Fibroblast of lung (primary cell): ENCODE measurements at regions not wholly inside any gene's neighbourhood (a gene's known extent, or its start where the extent isn't known, plus 50 kb on each side); places are given as distances from the start of the nearest gene placed in this dataset.

ENCODE experiments used
- CTCF ChIP-seq, 2 donors: IDR thresholded peaks in 1 of 2; conservative IDR thresholded peaks in 1 of 2; 1 replicate in 1 of 2; 2 replicates in 1 of 2; pipeline ENCODE4 v1.5.1; 2011 to 2012; ENCODE audit warnings: low read length in 2 of 2, control low read depth in 1 of 2, inconsistent platforms in 1 of 2, low read depth in 1 of 2, mild to moderate bottlenecking in 1 of 2
- EZH2 ChIP-seq: IDR thresholded peaks from 2 replicates; pipeline ENCODE4 v1.5.1; 2012; ENCODE audit warnings: low read length, control low read depth, mild to moderate bottlenecking; ENCODE audit errors: missing control alignments

GRCh38 chr1:221827307-221827642, 85.4 kb upstream of the DUSP10 start:
- TF ChIP-seq CTCF (conservative IDR thresholded peaks at IDR 0.05 in 1 of 2, IDR thresholded peaks at IDR 0.05 in 1 of 2; ENCODE audit: low read depth in 1 of 2, low read length in 2 of 2) (no peak), EZH2 (no peak)
